WTC11 (cell line): ENCODE measurements at regions not wholly inside any gene's neighbourhood (a gene's known extent, or its start where the extent isn't known, plus 50 kb on each side); places are given as distances from the start of the nearest gene placed in this dataset.

Source experiments
- ATAC-seq: fragments of 200-7000 bp; cut with Tn5 transposase; 2 replicates; pipeline ENCODE4 v1.10.0; 2021; ENCODE audit warnings: mild to moderate bottlenecking, moderate library complexity
- CTCF ChIA-PET: fragments of 300-600 bp; sonication (Branson Sonifier 250); formaldehyde crosslinking; loops from one replicate; lab custom pipeline; 2021; ENCODE audit warnings: antibody characterized with exemption; lab: Charles Lee
- POLR2A ChIA-PET: fragments of 350-600 bp; sonication (Branson Sonifier 250); formaldehyde crosslinking; loops from one replicate; lab custom pipeline; 2021; ENCODE audit warnings: antibody characterized with exemption; lab: Charles Lee
- DNase-seq: peaks from one replicate; pipeline ENCODE4 v3.0.0; 2021; ENCODE audit warnings: low spot score
- H3K27ac Mint-ChIP-seq: 2 replicates; pipeline ENCODE4 v1.8.0; 2021; ENCODE audit warnings: mixed read lengths
- H3K27me3 Mint-ChIP-seq: 2 replicates; pipeline ENCODE4 v1.8.0; 2021; ENCODE audit warnings: low read depth, mild to moderate bottlenecking, moderate library complexity, mixed read lengths
- H3K36me3 Mint-ChIP-seq: 2 replicates; pipeline ENCODE4 v1.8.0; 2021; ENCODE audit warnings: mixed read lengths
- H3K4me1 Mint-ChIP-seq: 2 replicates; pipeline ENCODE4 v1.8.0; 2022; ENCODE audit warnings: mixed read lengths
- H3K4me3 Mint-ChIP-seq: 2 replicates; pipeline ENCODE4 v1.8.0; 2021; ENCODE audit warnings: mild to moderate bottlenecking, moderate library complexity, mixed read lengths
- H3K9me3 Mint-ChIP-seq: 2 replicates; pipeline ENCODE4 v1.8.0; 2021; ENCODE audit warnings: mixed read lengths
- CDX4 ChIP-seq: fragments of 250-450 bp; sonication (Bioruptor Pico); IDR thresholded peaks from 2 replicates; pipeline ENCODE4 v1.9.0; 2021; ENCODE audit warnings: moderate library complexity, mild to moderate bottlenecking, inconsistent platforms, borderline replicate concordance
- CREB1 ChIP-seq: sonication (generic); formaldehyde crosslinking; IDR thresholded peaks from 2 replicates; pipeline ENCODE4 v1.8.0; 2023; ENCODE audit warnings: mild to moderate bottlenecking, missing genetic modification reagents
- CREM ChIP-seq: sonication (generic); formaldehyde crosslinking; IDR thresholded peaks from 2 replicates; pipeline ENCODE4 v1.8.1; 2022; ENCODE audit warnings: mild to moderate bottlenecking, missing genetic modification reagents, moderate library complexity
- CTCF ChIP-seq: fragments of 200-600 bp; IDR thresholded peaks from 2 replicates; pipeline ENCODE4 v1.8.0; 2022; ENCODE audit warnings: antibody characterized with exemption
- E2F1 ChIP-seq: sonication (generic); formaldehyde crosslinking; IDR thresholded peaks from 2 replicates; pipeline ENCODE4 v1.8.0; 2022; ENCODE audit warnings: mild to moderate bottlenecking, missing genetic modification reagents
- GRHL2 ChIP-seq: fragments of 250-450 bp; sonication (Bioruptor Pico); IDR thresholded peaks from 2 replicates; pipeline ENCODE4 v1.8.0; 2022; ENCODE audit warnings: mild to moderate bottlenecking, moderate library complexity; ENCODE audit not compliant: insufficient replicate concordance, severe bottlenecking
- HMGA2 ChIP-seq: fragments of 250-450 bp; sonication (Bioruptor Pico); IDR thresholded peaks from 2 replicates; pipeline ENCODE4 v1.4.0; 2021; ENCODE audit warnings: mild to moderate bottlenecking, moderate library complexity
- JUN ChIP-seq: sonication (generic); formaldehyde crosslinking; IDR thresholded peaks from 2 replicates; pipeline ENCODE4 v1.8.0; 2023; ENCODE audit warnings: mild to moderate bottlenecking, missing genetic modification reagents
- MAX ChIP-seq: sonication (generic); formaldehyde crosslinking; IDR thresholded peaks from 2 replicates; pipeline ENCODE4 v1.8.0; 2022; ENCODE audit warnings: mild to moderate bottlenecking, missing genetic modification reagents
- NR2C2 ChIP-seq: sonication (generic); formaldehyde crosslinking; IDR thresholded peaks from 2 replicates; pipeline ENCODE4 v1.8.0; 2022; ENCODE audit warnings: mild to moderate bottlenecking, missing genetic modification reagents
- PRDM15 ChIP-seq: sonication (generic); formaldehyde crosslinking; IDR thresholded peaks from 2 replicates; pipeline ENCODE4 v1.8.0; 2022; ENCODE audit warnings: missing genetic modification reagents
- SMAD3 ChIP-seq: sonication (generic); formaldehyde crosslinking; IDR thresholded peaks from 2 replicates; pipeline ENCODE4 v1.8.0; 2022; ENCODE audit warnings: missing genetic modification reagents, mild to moderate bottlenecking, borderline replicate concordance
- STAT6 ChIP-seq: sonication (generic); formaldehyde crosslinking; conservative IDR thresholded peaks from 2 replicates; pipeline ENCODE4 v1.8.1; 2023; ENCODE audit warnings: mild to moderate bottlenecking, low read depth, missing genetic modification reagents, moderate library complexity
- TCF7 ChIP-seq: sonication (generic); formaldehyde crosslinking; IDR thresholded peaks from 2 replicates; pipeline ENCODE4 v1.8.0; 2022; ENCODE audit warnings: mild to moderate bottlenecking, low read depth, missing genetic modification reagents, moderate library complexity
- ZBTB21 ChIP-seq: sonication (generic); formaldehyde crosslinking; IDR thresholded peaks from 2 replicates; pipeline ENCODE4 v1.8.1; 2023; ENCODE audit warnings: mild to moderate bottlenecking, missing genetic modification reagents, borderline replicate concordance
- ZNF396 ChIP-seq: fragments of 250-450 bp; sonication (Bioruptor Pico); IDR thresholded peaks from 2 replicates; pipeline ENCODE4 v1.8.0; 2021; ENCODE audit warnings: mild to moderate bottlenecking, moderate library complexity, borderline replicate concordance
- ZNF423 ChIP-seq: fragments of 250-450 bp; sonication (Bioruptor Pico); IDR thresholded peaks from 2 replicates; pipeline ENCODE4 v2.1.2; 2022; ENCODE audit warnings: mild to moderate bottlenecking, moderate library complexity

- no peak for TF ChIP-seq NR2C2 (CRISPR knock-in tag)
- TF ChIP-seq, all 79 proteins: peak for 0
These were observed 89.8 kb upstream of the TNIP3 start (continued) for GRCh38 chr4:121253961-121254360.

- DNase-seq (peak; percentile 73), ATAC-seq (peak; percentile 97)
- Mint-ChIP-seq H3K4me3 (no peak overlapping the region), H3K4me1 (peaks cover 6% of the 10 kb centered on the region; the same call in 1 of the 2 replicates), H3K27ac (no peak overlapping the region), H3K27me3 (no peaks in the 10 kb centered on the region), H3K9me3 (peaks cover 8% of the 10 kb centered on the region; the same call in 1 of the 2 replicates), H3K36me3 (no peaks in the 10 kb centered on the region)
- ChIA-PET CTCF (interaction anchor here (0.6 to 1.5 kb wide), 16 partner anchors 9 to 555 kb away, joined by 3 to 35 read pairs (median 4); no protein-coding TSS in a partner anchor), POLR2A (no interaction called here)
- peak; percentile 70 for TF ChIP-seq CTCF
- TF ChIP-seq HMGA2, result no peak
These were observed 88.2 kb upstream of the TNIP3 start for GRCh38 chr4:121252224-121252806.

- POLR2A ChIA-PET, result interaction anchor here (0.7 kb wide), 1 partner anchor 525 kb away, joined by 5 read pairs; no protein-coding TSS in a partner anchor
- no peak for DNase-seq
- Mint-ChIP-seq H3K27ac (no peak overlapping the region), H3K4me1 (peaks cover 7% of the 10 kb centered on the region; the same call in 1 of the 2 replicates), H3K9me3 (no peaks in the 10 kb centered on the region), H3K36me3 (no peaks in the 10 kb centered on the region), H3K27me3 (no peaks in the 10 kb centered on the region), H3K4me3 (no peak overlapping the region)
- CTCF ChIA-PET, result interaction anchor here (1.1 to 4.0 kb wide), 2 partner anchors 21 to 56 kb away, joined by 3 to 19 read pairs; no protein-coding TSS in a partner anchor
- TF ChIP-seq MAX (CRISPR knock-in tag) (no peak), GRHL2 (CRISPR knock-in tag) (no peak), JUN (CRISPR knock-in tag) (no peak), ZBTB21 (CRISPR knock-in tag) (no peak), CREM (no peak), SMAD3 (no peak), ZNF396 (CRISPR knock-in tag) (no peak), CREB1 (no peak), E2F1 (CRISPR knock-in tag) (no peak), CDX4 (CRISPR knock-in tag) (no peak), PRDM15 (no peak), ZNF423 (CRISPR knock-in tag) (no peak), STAT6 (CRISPR knock-in tag) (no peak), TCF7 (CRISPR knock-in tag) (no peak)
- no peak for ATAC-seq
These were observed 84.6 kb upstream of the TNIP3 start for GRCh38 chr4:121248747-121249146.
